ENCODE measurements at regions not wholly inside any gene's neighbourhood (a gene's known extent, or its start where the extent isn't known, plus 50 kb on each side); places are given as distances from the start of the nearest gene placed in this dataset.

- Histone ChIP-seq H3K27ac (no peak overlapping the region), H3K4me1 (no peaks in the 10 kb centered on the region), H3K27me3 (ENCODE audit: insufficient read depth in 3 of 3, low read length in 2 of 3) (no peaks in the 10 kb centered on the region), H3K4me3 (no peak overlapping the region), H3K36me3 (ENCODE audit: insufficient read depth in 1 of 2, low read depth in 1 of 2) (no peaks in the 10 kb centered on the region), H3K9me3 (no peaks in the 10 kb centered on the region)
- WGBS, 3 donors: 51 to 59% (median 58%) methylated on average over 5 of the region's 5 CpGs
- intact Hi-C loops (cut with DNase I): no loop called here
- no peak for TF ChIP-seq CTCF (IDR thresholded peaks at IDR 0.05)
- ATAC-seq (no peak), DNase-seq (no peak)
These were observed 294.3 kb upstream of the SLC8A1 start for GRCh38 chr2:40746191-40746590.

- H3K27me3 ChIP-seq (ENCODE audit: insufficient read depth in 3 of 3, low read length in 2 of 3): no peaks in the 10 kb centered on the region
- 57 to 78% (median 65%) methylated on average over 1 of the region's 1 CpG for WGBS, 3 donors
- no peaks in the 10 kb centered on the region for H3K36me3 ChIP-seq (ENCODE audit: insufficient read depth in 1 of 2, low read depth in 1 of 2)
- no peak for ATAC-seq
- TF ChIP-seq CTCF (IDR thresholded peaks at IDR 0.05): no peak
- H3K27ac ChIP-seq: no peak overlapping the region
- intact Hi-C loops (cut with DNase I): no loop called here
- DNase-seq: no peak
- no peaks in the 10 kb centered on the region for H3K9me3 ChIP-seq
- H3K4me1 ChIP-seq: no peaks in the 10 kb centered on the region
- H3K4me3 ChIP-seq: no peak overlapping the region
These were observed 300.1 kb upstream of the SLC8A1 start for GRCh38 chr2:40751981-40752380.

- DNase-seq (no peak), ATAC-seq (no peak)
- intact Hi-C loops (cut with DNase I): no loop called here
These were observed 300.9 kb upstream of the SLC8A1 start for GRCh38 chr2:40752796-40753195.

GRCh38 chr2:40754912-40755311 lies 303.0 kb upstream of the SLC8A1 start:
- H3K36me3 ChIP-seq (ENCODE audit: insufficient read depth in 1 of 2, low read depth in 1 of 2): no peaks in the 10 kb centered on the region
- H3K9me3 ChIP-seq: no peaks in the 10 kb centered on the region
- H3K4me1 ChIP-seq: no peaks in the 10 kb centered on the region
- ATAC-seq: no peak
- no peak for DNase-seq
- H3K27me3 ChIP-seq (ENCODE audit: insufficient read depth in 3 of 3, low read length in 2 of 3): no peaks in the 10 kb centered on the region
- intact Hi-C loops (cut with DNase I): no loop called here
- TF ChIP-seq CTCF (IDR thresholded peaks at IDR 0.05): no peak
- no peak overlapping the region for H3K27ac ChIP-seq
- no peak overlapping the region for H3K4me3 ChIP-seq

More at GRCh38 chr2:40752796-40753195, 300.9 kb upstream of the SLC8A1 start:
- Histone ChIP-seq H3K4me3 (no peak overlapping the region), H3K36me3 (ENCODE audit: insufficient read depth in 1 of 2, low read depth in 1 of 2) (no peaks in the 10 kb centered on the region), H3K27ac (no peak overlapping the region), H3K9me3 (no peaks in the 10 kb centered on the region), H3K27me3 (ENCODE audit: insufficient read depth in 3 of 3, low read length in 2 of 3) (no peaks in the 10 kb centered on the region), H3K4me1 (no peaks in the 10 kb centered on the region)
- TF ChIP-seq CTCF (IDR thresholded peaks at IDR 0.05): no peak
- WGBS, 3 donors: 45 to 55% (median 50%) methylated on average over 3 of the region's 3 CpGs

GRCh38 chr2:40758401-40759155 lies 306.7 kb upstream of the SLC8A1 start:
- Histone ChIP-seq H3K36me3 (ENCODE audit: insufficient read depth in 1 of 2, low read depth in 1 of 2) (no peaks in the 10 kb centered on the region), H3K4me3 (no peak overlapping the region), H3K4me1 (no peaks in the 10 kb centered on the region), H3K27me3 (ENCODE audit: insufficient read depth in 3 of 3, low read length in 2 of 3) (no peaks in the 10 kb centered on the region), H3K27ac (no peak overlapping the region), H3K9me3 (no peaks in the 10 kb centered on the region)
- intact Hi-C loops (cut with DNase I): no loop called here
- DNase-seq (no peak), ATAC-seq (no peak)
- no peak for TF ChIP-seq CTCF (IDR thresholded peaks at IDR 0.05)
- 42 to 46% (median 43%) methylated on average over 4 of the region's 4 CpGs for WGBS, 3 donors
